Smooth muscle cell (in vitro differentiated cells): ENCODE measurements at regions not wholly inside any gene's neighbourhood (a gene's known extent, or its start where the extent isn't known, plus 50 kb on each side); places are given as distances from the start of the nearest gene placed in this dataset.

Experiments used
- DNase-seq: peaks from one replicate; lab custom pipeline; 2025; ENCODE audit not compliant: unreplicated experiment; lab: John Stamatoyannopoulos, UW
- H2AFZ ChIP-seq: fragments of 200-600 bp; sonication (generic); 2 replicates; pipeline ENCODE4 v1.6.0; 2016; ENCODE audit warnings: antibody characterized with exemption, low read depth, mild to moderate bottlenecking
- H3F3A ChIP-seq: fragments of 200-600 bp; sonication (generic); 2 replicates; pipeline ENCODE4 v1.6.0; 2017; ENCODE audit warnings: antibody characterized with exemption, low read depth
- H3K27ac ChIP-seq: fragments of 200-600 bp; sonication (generic); 2 replicates; pipeline ENCODE4 v1.5.1; 2016; ENCODE audit warnings: low read depth, mild to moderate bottlenecking
- H3K27me3 ChIP-seq: fragments of 200-600 bp; sonication (generic); 2 replicates; pipeline ENCODE4 v1.6.1; 2016; ENCODE audit warnings: low read depth, mild to moderate bottlenecking
- H3K36me3 ChIP-seq: fragments of 200-600 bp; sonication (generic); 2 replicates; pipeline ENCODE4 v1.5.1; 2016; ENCODE audit warnings: low read depth
- H3K4me1 ChIP-seq: fragments of 200-600 bp; sonication (generic); 2 replicates; pipeline ENCODE4 v1.5.1; 2016; ENCODE audit warnings: low read depth
- H3K4me2 ChIP-seq: fragments of 200-600 bp; sonication (generic); 2 replicates; pipeline ENCODE4 v1.6.0; 2016; ENCODE audit warnings: mild to moderate bottlenecking
- H3K4me3 ChIP-seq: fragments of 200-600 bp; sonication (generic); 2 replicates; pipeline ENCODE4 v1.5.1; 2016; ENCODE audit warnings: mild to moderate bottlenecking
- H3K79me2 ChIP-seq: fragments of 200-600 bp; sonication (generic); 2 replicates; pipeline ENCODE4 v1.6.0; 2016; ENCODE audit warnings: low read depth, mild to moderate bottlenecking
- H3K9ac ChIP-seq: fragments of 200-600 bp; sonication (generic); 2 replicates; pipeline ENCODE4 v1.6.0; 2016; ENCODE audit warnings: low read depth
- H3K9me3 ChIP-seq: fragments of 200-600 bp; sonication (generic); replicated peaks from 2 replicates; pipeline ENCODE4 v1.5.1; 2016; ENCODE audit warnings: low read depth
- H4K20me1 ChIP-seq: fragments of 200-600 bp; sonication (generic); 2 replicates; pipeline ENCODE4 v1.6.0; 2016; ENCODE audit warnings: low read depth
- CTCF ChIP-seq: fragments of 200-600 bp; sonication (generic); IDR thresholded peaks from 2 replicates; pipeline ENCODE4 v1.5.1; 2017; ENCODE audit warnings: borderline replicate concordance, mild to moderate bottlenecking, antibody characterized with exemption; ENCODE audit not compliant: insufficient read depth, poor library complexity, severe bottlenecking
- WGBS: methylation state at CpG from one replicate; pipeline ENCODE4 v1.1.7; 2016; ENCODE audit warnings: low lambda C conversion rate; 5-methylcytosine and 5-hydroxymethylcytosine counted together

- H3K36me3 ChIP-seq, result no peaks in the 10 kb centered on the region
- no peak for DNase-seq
- no peaks in the 10 kb centered on the region for H3K4me1 ChIP-seq
- no peak for TF ChIP-seq CTCF
- no peaks in the 10 kb centered on the region for H3F3A ChIP-seq
- no peaks in the 10 kb centered on the region for H3K27me3 ChIP-seq
- no peak overlapping the region for H3K27ac ChIP-seq
- H2AFZ ChIP-seq, result no peak overlapping the region
- no peak overlapping the region for H3K9ac ChIP-seq
- 100% methylated on average over 1 of the region's 1 CpG for WGBS
- no peak overlapping the region for H3K4me3 ChIP-seq
- no peaks in the 10 kb centered on the region for H3K9me3 ChIP-seq
- H3K4me2 ChIP-seq, result no peak overlapping the region
- no peaks in the 10 kb centered on the region for H4K20me1 ChIP-seq
- H3K79me2 ChIP-seq, result no peaks in the 10 kb centered on the region
These were observed 149.3 kb upstream of the CCNH start for GRCh38 chr5:87562068-87562467.

GRCh38 chr5:87560528-87560927 is 147.8 kb upstream of the CCNH start:
- 78% methylated on average over 2 of the region's 2 CpGs for WGBS
- no peaks in the 10 kb centered on the region for H3K9me3 ChIP-seq
- H3K27me3 ChIP-seq, result no peaks in the 10 kb centered on the region
- no peak overlapping the region for H2AFZ ChIP-seq
- no peaks in the 10 kb centered on the region for H3K4me1 ChIP-seq
- no peaks in the 10 kb centered on the region for H3K79me2 ChIP-seq
- H3K27ac ChIP-seq, result no peak overlapping the region
- no peaks in the 10 kb centered on the region for H3K36me3 ChIP-seq
- H4K20me1 ChIP-seq, result no peaks in the 10 kb centered on the region
- DNase-seq, result no peak
- TF ChIP-seq CTCF, result no peak
- H3F3A ChIP-seq, result no peaks in the 10 kb centered on the region
- no peak overlapping the region for H3K4me2 ChIP-seq
- H3K4me3 ChIP-seq, result no peak overlapping the region
- no peak overlapping the region for H3K9ac ChIP-seq

- Histone ChIP-seq H3K9me3 (no peaks in the 10 kb centered on the region), H3K9ac (no peak overlapping the region), H3K79me2 (no peaks in the 10 kb centered on the region), H2AFZ (no peak overlapping the region), H3K4me2 (no peak overlapping the region), H3F3A (no peaks in the 10 kb centered on the region), H3K36me3 (no peaks in the 10 kb centered on the region), H3K27ac (no peak overlapping the region), H3K27me3 (no peaks in the 10 kb centered on the region), H4K20me1 (no peaks in the 10 kb centered on the region), H3K4me3 (no peak overlapping the region), H3K4me1 (no peaks in the 10 kb centered on the region)
- no peak for DNase-seq
- WGBS, result 53% methylated on average over 1 of the region's 1 CpG
- no peak for TF ChIP-seq CTCF
These were observed 139.2 kb upstream of the CCNH start for GRCh38 chr5:87551911-87552310.

GRCh38 chr5:87541676-87542075 is 128.9 kb upstream of the CCNH start:
- Histone ChIP-seq H3K4me1 (peaks cover 6% of the 10 kb centered on the region), H3K79me2 (no peaks in the 10 kb centered on the region), H3K4me3 (no peak overlapping the region), H3F3A (no peaks in the 10 kb centered on the region), H3K9ac (no peak overlapping the region), H3K9me3 (no peaks in the 10 kb centered on the region), H3K27ac (no peak overlapping the region), H4K20me1 (no peaks in the 10 kb centered on the region), H2AFZ (no peak overlapping the region), H3K36me3 (no peaks in the 10 kb centered on the region), H3K4me2 (no peak overlapping the region), H3K27me3 (no peaks in the 10 kb centered on the region)
- 91% methylated on average over 5 of the region's 5 CpGs for WGBS
- TF ChIP-seq CTCF, result no peak
- no peak for DNase-seq
